Ishikawa (cell line): ENCODE measurements at regions not wholly inside any gene's neighbourhood (a gene's known extent, or its start where the extent isn't known, plus 50 kb on each side); places are given as distances from the start of the nearest gene placed in this dataset.

Source experiments
- CEBPB ChIP-seq: IDR thresholded peaks from 2 replicates; pipeline ENCODE4 v1.6.1; 2012
- CREB1 ChIP-seq: IDR thresholded peaks from 2 replicates; pipeline ENCODE4 v1.6.1; 2012; ENCODE audit warnings: low read depth
- EGR1 ChIP-seq: IDR thresholded peaks from 2 replicates; pipeline ENCODE4 v1.6.1; 2012
- EP300 ChIP-seq: IDR thresholded peaks from 2 replicates; pipeline ENCODE4 v1.6.1; 2012; ENCODE audit warnings: borderline replicate concordance
- FOXM1 ChIP-seq: IDR thresholded peaks from 2 replicates; pipeline ENCODE4 v1.6.1; 2012; ENCODE audit warnings: low read depth, borderline replicate concordance
- MAX ChIP-seq: IDR thresholded peaks from 2 replicates; pipeline ENCODE4 v1.6.1; 2012
- NFIC ChIP-seq: IDR thresholded peaks from 2 replicates; pipeline ENCODE4 v1.6.1; 2012
- RAD21 ChIP-seq: IDR thresholded peaks from 2 replicates; pipeline ENCODE4 v1.6.1; 2012; ENCODE audit warnings: low read depth
- REST ChIP-seq: IDR thresholded peaks from 2 replicates; pipeline ENCODE4 v1.6.1; 2012; ENCODE audit warnings: low read depth, mild to moderate bottlenecking
- TAF1 ChIP-seq: IDR thresholded peaks from 2 replicates; pipeline ENCODE4 v1.6.1; 2012; ENCODE audit warnings: low read depth, mild to moderate bottlenecking
- TCF12 ChIP-seq: IDR thresholded peaks from 2 replicates; pipeline ENCODE4 v1.6.1; 2012; ENCODE audit warnings: low read depth
- TEAD4 ChIP-seq: IDR thresholded peaks from 2 replicates; pipeline ENCODE4 v1.6.1; 2012
- USF1 ChIP-seq: IDR thresholded peaks from 2 replicates; pipeline ENCODE4 v1.6.1; 2012
- YY1 ChIP-seq: IDR thresholded peaks from 2 replicates; pipeline ENCODE4 v1.6.1; 2012; ENCODE audit warnings: low read depth
- ZBTB7A ChIP-seq: IDR thresholded peaks from 2 replicates; pipeline ENCODE4 v1.6.1; 2012; ENCODE audit warnings: low read depth

GRCh38 chr6:112485827-112486212, 138.7 kb downstream of the RFPL4B start:
- TF ChIP-seq TEAD4 (no peak), TCF12 (no peak), CREB1 (no peak), REST (no peak), RAD21 (no peak), EGR1 (no peak), FOXM1 (no peak), ZBTB7A (no peak), YY1 (no peak), MAX (no peak), EP300 (no peak)

- no peak for TF ChIP-seq TAF1
- no peak for TF ChIP-seq ZBTB7A
- no peak for TF ChIP-seq CREB1
- TF ChIP-seq CEBPB, result no peak
- no peak for TF ChIP-seq EGR1
- TF ChIP-seq FOXM1, result no peak
- no peak for TF ChIP-seq YY1
- TF ChIP-seq MAX, result no peak
- no peak for TF ChIP-seq RAD21
- no peak for TF ChIP-seq USF1
- no peak for TF ChIP-seq NFIC
- no peak for TF ChIP-seq TEAD4
Measured at GRCh38 chr6:112486454-112486853, 139.3 kb downstream of the RFPL4B start.

- no peak for TF ChIP-seq FOXM1
- no peak for TF ChIP-seq USF1
- no peak for TF ChIP-seq RAD21
- TF ChIP-seq MAX, result no peak
- no peak for TF ChIP-seq CREB1
- TF ChIP-seq ZBTB7A, result no peak
- no peak for TF ChIP-seq CEBPB
- no peak for TF ChIP-seq TAF1
- TF ChIP-seq REST, result no peak
- no peak for TF ChIP-seq YY1
Measured at GRCh38 chr6:112488238-112488637, 141.1 kb downstream of the RFPL4B start.

GRCh38 chr6:112501705-112502104, 154.6 kb downstream of the RFPL4B start:
- TF ChIP-seq MAX (no peak), ZBTB7A (no peak), YY1 (no peak), REST (no peak), CREB1 (no peak), RAD21 (no peak), TAF1 (no peak), TEAD4 (no peak), TCF12 (no peak), EP300 (no peak), NFIC (no peak), USF1 (no peak), CEBPB (no peak), FOXM1 (no peak), EGR1 (no peak)
